ENCODE measurements at regions not wholly inside any gene's neighbourhood (a gene's known extent, or its start where the extent isn't known, plus 50 kb on each side); places are given as distances from the start of the nearest gene placed in this dataset.
"Not testable (repeated sequence)": the region's sequence is repeated elsewhere in the genome, so short reads cannot be mapped to it uniquely, and the experiment has no call there.

DNA sequence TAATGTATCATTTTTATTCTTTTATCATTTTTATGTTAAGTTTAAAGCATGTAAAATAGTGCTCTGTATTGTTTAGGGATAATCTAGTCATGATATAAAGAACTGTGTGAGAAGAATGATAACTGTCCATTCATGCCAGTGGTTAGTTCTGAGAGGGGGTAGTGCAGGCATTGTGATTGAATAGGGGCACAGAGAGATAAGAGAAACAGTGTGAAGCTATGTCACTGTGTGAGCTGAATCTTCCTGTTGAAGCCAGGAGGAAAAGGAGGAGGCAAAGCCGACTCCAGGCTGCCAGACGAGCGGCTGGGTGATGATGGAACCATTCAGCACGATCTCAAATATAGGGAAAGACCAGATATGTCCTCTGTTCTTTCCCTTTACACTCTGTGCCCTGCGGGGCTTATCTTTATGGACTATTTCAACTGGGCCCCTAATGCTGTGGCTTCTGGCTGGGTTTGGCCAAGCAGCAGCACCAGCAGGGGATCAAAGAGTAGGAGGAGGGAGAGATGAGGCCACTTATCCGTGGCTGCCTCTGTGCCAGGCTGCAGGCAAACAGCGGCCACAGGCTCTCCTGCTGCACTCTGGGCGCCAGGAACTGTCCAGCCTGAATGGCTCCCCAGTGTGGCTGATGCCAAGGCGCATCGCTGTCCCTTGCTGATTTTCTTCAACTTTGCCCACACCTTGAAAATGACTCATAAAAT, 128.0 kb downstream of the SPP2 start:
- no peak overlapping the region for H3K4me2 ChIP-seq (ENCODE audit: low read depth, low read length, poor library complexity, severe bottlenecking)
- H3K36me3 ChIP-seq (ENCODE audit: insufficient read depth, low read length) = no peaks in the 10 kb centered on the region
- no peak overlapping the region for H3K4me3 ChIP-seq (ENCODE audit: low read length)
- H3K27me3 ChIP-seq (ENCODE audit: low read length) = no peaks in the 10 kb centered on the region
- no peaks in the 10 kb centered on the region for H3K9me2 ChIP-seq (replicated peaks; ENCODE audit: insufficient read depth, low read length)
- H3K27ac ChIP-seq (ENCODE audit: low read length) = no peak overlapping the region
- no peaks in the 10 kb centered on the region for H3K9me3 ChIP-seq (ENCODE audit: low read length)
- H3K9ac ChIP-seq (ENCODE audit: low read length) = no peak overlapping the region
- no peak for DNase-seq
- no peaks in the 10 kb centered on the region for H4K20me1 ChIP-seq (ENCODE audit: insufficient read depth, low read depth, low read length)
- H3K4me1 ChIP-seq (ENCODE audit: low read length) = no peaks in the 10 kb centered on the region
- no peak overlapping the region for H2AFZ ChIP-seq (ENCODE audit: low read length)
- no peaks in the 10 kb centered on the region for H3K79me2 ChIP-seq (ENCODE audit: low read length)

DNA sequence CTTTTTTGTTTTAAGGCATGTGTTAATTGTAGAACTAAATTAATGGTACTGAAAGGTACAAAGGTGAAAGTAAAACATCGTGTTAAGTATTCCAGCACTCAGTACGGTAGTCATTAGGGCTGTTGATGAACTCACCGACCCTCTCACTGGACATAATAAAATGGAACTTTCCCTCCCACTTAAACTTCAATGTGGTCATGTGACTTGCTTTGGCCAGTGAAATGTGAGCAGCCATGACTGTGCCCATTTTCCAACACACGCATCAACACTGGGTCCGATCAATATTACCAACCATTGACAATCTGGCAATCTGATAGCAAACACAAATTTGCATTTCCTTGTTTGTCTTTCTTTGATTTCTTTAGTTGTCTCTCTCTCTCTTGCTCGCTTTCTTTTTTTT, 125.1 kb downstream of the SPP2 start:
- H3K9me3 ChIP-seq (ENCODE audit: low read length) = no peaks in the 10 kb centered on the region
- no peak overlapping the region for H3K4me3 ChIP-seq (ENCODE audit: low read length)
- H3K27ac ChIP-seq (ENCODE audit: low read length) = no peak overlapping the region
- H3K4me2 ChIP-seq (ENCODE audit: low read depth, low read length, poor library complexity, severe bottlenecking) = no peak overlapping the region
- H3K9me2 ChIP-seq (replicated peaks; ENCODE audit: insufficient read depth, low read length) = no peaks in the 10 kb centered on the region
- DNase-seq = no peak
- H4K20me1 ChIP-seq (ENCODE audit: insufficient read depth, low read depth, low read length) = no peaks in the 10 kb centered on the region
- no peaks in the 10 kb centered on the region for H3K36me3 ChIP-seq (ENCODE audit: insufficient read depth, low read length)
- H2AFZ ChIP-seq (ENCODE audit: low read length) = no peak overlapping the region
- H3K27me3 ChIP-seq (ENCODE audit: low read length) = no peaks in the 10 kb centered on the region
- H3K4me1 ChIP-seq (ENCODE audit: low read length) = no peaks in the 10 kb centered on the region
- H3K79me2 ChIP-seq (ENCODE audit: low read length) = no peaks in the 10 kb centered on the region
- no peak overlapping the region for H3K9ac ChIP-seq (ENCODE audit: low read length)

DNA sequence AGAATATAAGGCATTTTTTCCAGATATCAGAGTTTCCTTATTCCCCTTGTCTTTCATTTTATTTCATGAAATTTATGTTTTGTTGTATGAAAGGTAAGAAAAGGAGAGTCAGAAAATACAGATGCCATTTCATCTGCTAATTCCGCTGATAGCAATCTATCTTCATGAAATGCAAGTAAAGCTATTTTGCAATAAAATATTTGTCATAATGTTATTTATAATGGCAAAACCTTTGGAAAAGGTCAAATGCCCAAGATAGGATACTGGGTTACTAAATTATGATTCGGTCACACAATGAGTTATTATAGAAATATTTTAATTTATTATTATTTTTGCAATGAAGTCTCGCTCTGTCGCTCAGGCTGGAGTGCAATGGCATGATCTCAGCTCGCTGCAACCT, 124.2 kb downstream of the SPP2 start:
- H3K27me3 ChIP-seq (ENCODE audit: low read length) = no peaks in the 10 kb centered on the region
- no peaks in the 10 kb centered on the region for H3K4me1 ChIP-seq (ENCODE audit: low read length)
- no peaks in the 10 kb centered on the region for H4K20me1 ChIP-seq (ENCODE audit: insufficient read depth, low read depth, low read length)
- no peak overlapping the region for H3K9ac ChIP-seq (ENCODE audit: low read length)
- no peaks in the 10 kb centered on the region for H3K36me3 ChIP-seq (ENCODE audit: insufficient read depth, low read length)
- no peaks in the 10 kb centered on the region for H3K9me2 ChIP-seq (replicated peaks; ENCODE audit: insufficient read depth, low read length)
- H3K79me2 ChIP-seq (ENCODE audit: low read length) = no peaks in the 10 kb centered on the region
- no peak overlapping the region for H3K27ac ChIP-seq (ENCODE audit: low read length)
- no peak overlapping the region for H3K4me3 ChIP-seq (ENCODE audit: low read length)
- H3K4me2 ChIP-seq (ENCODE audit: low read depth, low read length, poor library complexity, severe bottlenecking) = no peak overlapping the region
- DNase-seq = no peak
- H3K9me3 ChIP-seq (ENCODE audit: low read length) = no peaks in the 10 kb centered on the region
- H2AFZ ChIP-seq (ENCODE audit: low read length) = no peak overlapping the region

DNA sequence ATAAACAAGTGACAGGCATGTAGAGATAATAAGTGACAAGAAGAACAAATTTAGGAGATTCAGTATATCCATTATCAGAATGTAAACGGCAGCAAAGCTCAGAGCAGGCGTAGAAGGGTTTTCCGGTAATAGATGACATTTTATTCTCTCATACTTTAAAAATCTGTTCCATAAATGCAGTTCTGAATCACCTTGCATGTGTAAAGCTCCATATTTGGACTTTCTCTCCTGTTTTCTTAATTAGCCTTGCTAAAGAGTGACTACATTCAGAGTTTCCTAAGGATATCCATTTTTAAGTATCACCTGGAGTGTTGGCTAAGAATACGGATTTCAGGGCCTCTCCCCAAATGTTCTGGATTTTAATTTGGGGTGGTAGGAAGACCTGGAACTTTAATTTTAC, 122.0 kb downstream of the SPP2 start:
- Histone ChIP-seq H2AFZ (ENCODE audit: low read length) (no peak overlapping the region), H3K9me2 (replicated peaks; ENCODE audit: insufficient read depth, low read length) (no peaks in the 10 kb centered on the region), H3K27me3 (ENCODE audit: low read length) (no peaks in the 10 kb centered on the region), H3K27ac (ENCODE audit: low read length) (no peak overlapping the region), H3K4me2 (ENCODE audit: low read depth, low read length, poor library complexity, severe bottlenecking) (no peak overlapping the region), H3K9me3 (ENCODE audit: low read length) (no peaks in the 10 kb centered on the region), H3K9ac (ENCODE audit: low read length) (no peak overlapping the region), H3K4me1 (ENCODE audit: low read length) (no peaks in the 10 kb centered on the region), H3K79me2 (ENCODE audit: low read length) (no peaks in the 10 kb centered on the region), H3K4me3 (ENCODE audit: low read length) (no peak overlapping the region), H3K36me3 (ENCODE audit: insufficient read depth, low read length) (no peaks in the 10 kb centered on the region), H4K20me1 (ENCODE audit: insufficient read depth, low read depth, low read length) (no peaks in the 10 kb centered on the region)
- no peak for DNase-seq

DNA sequence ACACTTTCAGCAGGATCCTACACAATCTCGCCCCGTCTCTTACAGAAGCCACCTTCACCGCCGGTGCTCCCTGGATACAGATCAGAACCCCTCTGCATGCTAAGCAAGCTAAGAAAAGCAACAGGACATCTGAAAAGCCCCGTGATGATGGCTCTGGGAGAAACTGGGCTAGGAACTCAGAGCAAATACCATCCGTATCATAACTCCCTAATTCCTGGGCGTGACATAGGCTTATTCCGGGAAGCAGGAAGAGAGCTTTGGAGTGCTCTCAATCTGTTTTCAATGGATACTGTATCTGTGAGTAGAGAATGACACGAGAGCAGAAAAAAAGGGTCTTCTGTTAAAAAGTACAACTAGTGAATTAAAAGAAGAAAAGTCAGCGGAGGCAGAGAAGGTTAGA, 121.6 kb downstream of the SPP2 start:
- no peaks in the 10 kb centered on the region for H4K20me1 ChIP-seq (ENCODE audit: insufficient read depth, low read depth, low read length)
- no peaks in the 10 kb centered on the region for H3K27me3 ChIP-seq (ENCODE audit: low read length)
- H3K27ac ChIP-seq (ENCODE audit: low read length) = no peak overlapping the region
- no peaks in the 10 kb centered on the region for H3K36me3 ChIP-seq (ENCODE audit: insufficient read depth, low read length)
- no peak for DNase-seq
- H3K4me2 ChIP-seq (ENCODE audit: low read depth, low read length, poor library complexity, severe bottlenecking) = no peak overlapping the region
- no peaks in the 10 kb centered on the region for H3K4me1 ChIP-seq (ENCODE audit: low read length)
- H3K4me3 ChIP-seq (ENCODE audit: low read length) = no peak overlapping the region
- H2AFZ ChIP-seq (ENCODE audit: low read length) = no peak overlapping the region
- no peaks in the 10 kb centered on the region for H3K9me3 ChIP-seq (ENCODE audit: low read length)
- H3K79me2 ChIP-seq (ENCODE audit: low read length) = no peaks in the 10 kb centered on the region
- no peak overlapping the region for H3K9ac ChIP-seq (ENCODE audit: low read length)
- H3K9me2 ChIP-seq (replicated peaks; ENCODE audit: insufficient read depth, low read length) = no peaks in the 10 kb centered on the region

DNA sequence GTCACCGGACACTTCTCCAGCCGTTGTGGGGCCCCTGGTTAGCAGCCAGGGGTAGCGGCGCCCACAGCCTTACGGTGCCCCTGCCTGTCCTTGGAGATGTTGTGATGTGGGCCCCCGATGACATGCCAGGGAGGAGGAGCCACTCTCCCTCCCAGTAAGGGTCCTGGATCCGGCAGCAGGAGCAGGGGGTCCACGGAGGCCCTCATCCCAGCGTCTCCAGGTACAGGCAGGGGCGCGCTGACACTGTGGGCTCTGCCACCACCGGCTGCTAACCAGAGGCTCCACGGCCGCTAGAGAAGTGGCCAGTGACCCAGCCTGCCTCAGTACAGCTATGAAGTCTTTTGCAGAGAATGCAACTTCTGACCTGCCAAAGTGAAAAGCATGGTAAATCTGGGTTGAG, 121.2 kb downstream of the SPP2 start:
- Histone ChIP-seq H2AFZ (ENCODE audit: low read length) (no peak overlapping the region), H3K9me2 (replicated peaks; ENCODE audit: insufficient read depth, low read length) (no peaks in the 10 kb centered on the region), H3K27ac (ENCODE audit: low read length) (no peak overlapping the region), H3K4me2 (ENCODE audit: low read depth, low read length, poor library complexity, severe bottlenecking) (no peak overlapping the region), H3K4me1 (ENCODE audit: low read length) (no peaks in the 10 kb centered on the region), H3K79me2 (ENCODE audit: low read length) (no peaks in the 10 kb centered on the region), H3K36me3 (ENCODE audit: insufficient read depth, low read length) (no peaks in the 10 kb centered on the region), H3K9me3 (ENCODE audit: low read length) (no peaks in the 10 kb centered on the region), H3K9ac (ENCODE audit: low read length) (no peak overlapping the region), H3K4me3 (ENCODE audit: low read length) (no peak overlapping the region), H3K27me3 (ENCODE audit: low read length) (no peaks in the 10 kb centered on the region), H4K20me1 (ENCODE audit: insufficient read depth, low read depth, low read length) (no peaks in the 10 kb centered on the region)
- DNase-seq = no peak

DNA sequence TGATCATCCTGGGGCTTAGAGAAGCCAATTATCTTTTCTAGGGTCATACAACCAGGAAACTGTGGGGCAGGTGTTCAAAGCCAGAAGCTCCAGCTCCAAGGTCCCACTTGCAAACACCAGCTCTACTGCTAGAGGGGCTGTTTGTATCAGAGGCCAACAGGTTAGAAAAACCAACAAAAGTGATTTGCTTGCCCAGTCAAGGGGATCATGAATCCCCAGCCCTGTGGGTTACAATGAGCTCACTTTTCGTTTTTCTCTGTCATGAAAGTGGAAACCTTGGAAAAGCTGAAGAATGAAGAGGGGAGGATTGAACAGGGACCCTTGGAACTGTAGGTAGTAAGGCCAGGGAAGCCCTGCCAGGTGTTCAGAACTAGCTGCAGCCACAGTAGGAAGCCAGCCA, 119.2 kb downstream of the SPP2 start:
- Histone ChIP-seq H3K9me2 (replicated peaks; ENCODE audit: insufficient read depth, low read length) (no peaks in the 10 kb centered on the region), H3K9ac (ENCODE audit: low read length) (no peak overlapping the region), H2AFZ (ENCODE audit: low read length) (no peak overlapping the region), H3K79me2 (ENCODE audit: low read length) (no peaks in the 10 kb centered on the region), H3K4me2 (ENCODE audit: low read depth, low read length, poor library complexity, severe bottlenecking) (no peak overlapping the region), H3K36me3 (ENCODE audit: insufficient read depth, low read length) (no peaks in the 10 kb centered on the region), H3K27me3 (ENCODE audit: low read length) (no peaks in the 10 kb centered on the region), H3K27ac (ENCODE audit: low read length) (no peak overlapping the region), H4K20me1 (ENCODE audit: insufficient read depth, low read depth, low read length) (no peaks in the 10 kb centered on the region), H3K4me1 (ENCODE audit: low read length) (no peaks in the 10 kb centered on the region), H3K4me3 (ENCODE audit: low read length) (no peak overlapping the region), H3K9me3 (ENCODE audit: low read length) (no peaks in the 10 kb centered on the region)
- no peak for DNase-seq

DNA sequence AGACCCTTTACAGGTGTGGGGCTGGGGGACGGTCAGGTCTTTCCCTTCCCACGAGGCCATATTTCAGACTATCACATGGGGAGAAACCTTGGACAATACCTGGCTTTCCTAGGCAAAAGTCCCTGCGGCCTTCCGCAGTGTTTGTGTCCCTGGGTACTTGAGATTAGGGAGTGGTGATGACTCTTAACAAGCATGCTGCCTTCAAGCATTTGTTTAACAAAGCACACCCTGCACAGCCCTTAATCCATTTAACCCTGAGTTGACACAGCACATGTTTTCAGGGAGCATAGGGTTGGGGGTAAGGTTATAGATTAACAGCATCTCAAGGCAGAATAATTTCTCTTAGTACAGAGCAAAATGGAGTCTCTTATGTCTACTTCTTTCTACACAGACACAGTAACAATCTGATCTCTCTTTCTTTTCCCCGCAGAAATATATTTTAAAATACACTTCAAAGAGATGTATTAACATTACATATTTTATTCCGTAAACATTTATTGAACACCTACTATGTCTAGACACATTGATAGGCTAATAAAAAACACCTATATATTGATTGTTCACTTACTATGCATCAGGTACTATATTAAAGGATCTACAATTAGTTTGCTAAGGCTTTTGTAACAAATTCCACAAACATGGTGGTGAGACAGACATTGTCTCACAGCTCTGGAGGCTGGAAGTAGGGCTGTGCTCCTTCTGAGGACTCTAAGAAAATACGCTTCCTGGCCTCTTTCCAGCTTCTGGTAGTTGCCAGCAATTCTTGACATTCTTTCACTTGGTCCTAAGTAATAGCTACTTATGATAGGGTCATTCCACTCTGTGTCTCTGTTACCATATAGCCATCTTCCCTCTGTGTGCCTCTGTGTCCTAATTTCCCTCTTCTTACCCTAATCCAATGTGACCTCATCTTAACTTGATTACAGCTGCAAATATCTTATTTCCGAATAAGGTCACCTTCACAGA, 118.4 kb downstream of the SPP2 start:
- H3K4me1 ChIP-seq (ENCODE audit: low read length); H3K36me3 ChIP-seq (ENCODE audit: insufficient read depth, low read length); H2AFZ ChIP-seq (ENCODE audit: low read length); H3K79me2 ChIP-seq (ENCODE audit: low read length); H3K27ac ChIP-seq (ENCODE audit: low read length); H3K9me2 ChIP-seq (replicated peaks; ENCODE audit: insufficient read depth, low read length); H3K4me3 ChIP-seq (ENCODE audit: low read length); H3K9ac ChIP-seq (ENCODE audit: low read length); DNase-seq; H3K9me3 ChIP-seq (ENCODE audit: low read length); H4K20me1 ChIP-seq (ENCODE audit: insufficient read depth, low read depth, low read length); H3K4me2 ChIP-seq (ENCODE audit: low read depth, low read length, poor library complexity, severe bottlenecking); H3K27me3 ChIP-seq (ENCODE audit: low read length): not testable (repeated sequence)
